HG03103 (cell line): ENCODE measurements at regions not wholly inside any gene's neighbourhood (a gene's known extent, or its start where the extent isn't known, plus 50 kb on each side); places are given as distances from the start of the nearest gene placed in this dataset.
"Not testable (repeated sequence)": the region's sequence is repeated elsewhere in the genome, so short reads cannot be mapped to it uniquely, and the experiment has no call there.

Experiments
- ATAC-seq: cut with Tn5 transposase; IDR thresholded peaks from one replicate; pipeline ENCODE4 v1.9.1; 2021; ENCODE audit warnings: low read depth; ENCODE audit not compliant: unreplicated experiment

- no peak for ATAC-seq
Measured at GRCh38 chrY:7888506-7888905, 977.0 kb upstream of the AMELY start.

DNA sequence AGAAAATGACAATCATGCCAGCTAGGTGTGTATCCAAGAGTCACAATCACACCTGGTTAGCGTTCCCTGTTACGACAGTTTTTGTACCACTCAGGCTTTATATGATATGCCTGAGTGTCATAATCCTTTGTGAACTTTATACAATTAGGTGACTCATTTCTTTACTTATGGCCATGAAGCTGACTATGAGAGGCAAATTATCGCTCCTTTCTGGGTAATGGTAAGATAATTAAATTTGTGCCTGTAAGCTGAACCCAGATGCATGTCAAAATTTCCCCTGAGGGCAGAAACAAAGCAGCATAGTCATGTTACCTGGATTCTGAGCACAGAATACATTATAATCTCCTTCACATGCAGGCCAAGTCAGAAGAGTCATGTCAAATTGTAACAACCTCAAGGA, 970.1 kb upstream of the AMELY start:
- ATAC-seq, result no peak

GRCh38 chrY:7879245-7879644, 967.7 kb upstream of the AMELY start:
- ATAC-seq, result no peak

- ATAC-seq, result no peak
Measured at GRCh38 chrY:7878719-7879118, 967.2 kb upstream of the AMELY start.

DNA sequence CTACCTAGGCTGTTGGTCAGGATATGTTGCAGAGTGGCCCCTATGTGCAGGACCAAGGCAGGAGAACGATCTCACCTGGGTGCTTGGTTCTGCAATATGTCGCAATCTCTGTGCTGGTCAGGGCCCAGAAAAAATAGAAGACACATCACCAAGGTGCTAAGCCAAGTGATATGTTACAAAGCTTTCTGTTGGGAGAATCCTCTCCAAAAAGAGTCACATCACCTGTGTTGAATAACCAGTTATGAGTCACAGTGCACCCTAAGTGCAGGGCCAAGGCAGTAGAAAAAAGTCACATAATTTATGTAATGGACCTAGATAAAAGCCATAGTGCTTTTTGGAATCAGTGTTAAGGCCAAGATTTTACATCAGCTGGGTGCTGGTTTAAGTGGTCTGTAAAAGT, 965.9 kb upstream of the AMELY start:
- ATAC-seq, result no peak

DNA sequence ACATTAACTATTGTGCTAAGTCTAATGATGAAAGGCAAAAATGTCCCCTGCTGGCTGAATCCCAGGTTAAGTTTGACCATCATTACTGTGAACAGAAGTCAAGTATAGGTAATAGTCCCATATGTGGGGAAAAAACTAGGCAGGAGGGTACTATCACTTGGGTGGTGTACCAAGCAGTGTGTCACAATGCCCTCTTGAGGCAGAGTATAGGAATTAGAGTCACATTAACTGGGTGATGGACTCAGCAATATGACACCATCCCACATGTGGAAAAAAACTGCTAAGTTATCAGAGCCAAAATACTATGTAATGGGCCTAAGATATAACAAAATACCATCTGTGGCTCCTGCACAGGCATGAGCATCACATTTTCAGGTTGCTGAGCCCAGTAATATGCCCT, 962.5 kb upstream of the AMELY start:
- ATAC-seq, result peak; percentile 65

GRCh38 chrY:7871304-7871932, 959.9 kb upstream of the AMELY start:
- ATAC-seq, result no peak

DNA sequence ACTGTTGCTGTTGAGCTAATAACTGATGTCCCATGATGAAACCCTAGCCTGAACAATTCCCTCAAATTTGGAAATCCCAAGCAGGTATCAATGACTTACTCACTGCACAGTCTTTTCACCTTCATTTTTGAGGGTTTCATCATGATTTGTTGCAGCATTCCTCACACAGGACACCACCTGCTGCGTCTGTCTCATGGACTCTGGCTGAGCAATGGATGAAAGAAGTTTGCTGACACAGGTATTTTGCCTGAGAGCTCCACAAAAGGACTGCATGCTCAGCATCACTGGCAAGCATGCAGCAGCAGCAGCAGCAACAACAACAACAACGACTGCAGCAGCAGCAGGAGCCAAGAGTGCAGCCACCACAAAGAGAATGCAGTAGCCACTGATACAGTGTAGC, 955.4 kb upstream of the AMELY start:
- ATAC-seq, result no peak

DNA sequence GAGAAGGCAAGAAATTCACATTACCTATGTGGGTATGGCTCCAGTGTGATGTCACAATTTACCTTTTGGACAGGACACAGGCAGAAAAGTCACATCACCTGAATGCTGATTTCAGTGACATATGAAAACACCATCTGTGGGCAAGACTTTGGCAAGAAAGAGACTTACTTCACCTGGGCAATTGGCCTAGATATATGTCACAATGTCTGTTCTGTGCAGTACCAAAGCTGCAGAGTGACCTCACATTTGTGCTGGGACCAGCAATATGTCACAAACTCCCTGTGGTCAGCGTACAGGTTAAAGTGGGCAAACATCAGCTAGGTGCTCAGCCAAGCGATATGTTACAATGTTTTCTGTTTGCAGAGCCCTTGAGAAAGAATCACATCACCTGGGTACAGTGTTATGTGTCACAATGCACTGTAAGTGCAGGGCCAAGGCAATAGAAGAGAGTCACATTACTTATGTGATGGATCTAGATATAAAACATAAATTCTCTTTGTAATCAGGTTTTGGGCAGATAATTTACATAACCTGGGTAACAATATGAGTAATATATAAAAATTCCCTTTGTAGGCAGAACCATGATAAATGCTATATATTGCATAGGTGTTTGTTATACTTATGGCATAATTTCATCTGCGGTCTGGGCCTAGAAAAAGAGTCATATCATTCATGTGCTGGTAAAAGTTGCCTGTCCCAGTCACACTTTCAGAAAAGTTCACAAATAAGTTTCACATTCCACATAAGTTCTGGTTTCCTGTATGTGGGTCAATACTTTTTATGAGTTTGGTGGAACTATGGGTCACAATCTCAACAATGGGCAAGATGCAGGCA, 949.4 kb upstream of the AMELY start:
- ATAC-seq, result no peak

GRCh38 chrY:7850191-7850590, 938.6 kb upstream of the AMELY start:
- no peak for ATAC-seq

- no peak for ATAC-seq
Measured at GRCh38 chrY:7845776-7846175, 934.2 kb upstream of the AMELY start.

GRCh38 chrY:7837046-7837445, 925.5 kb upstream of the AMELY start:
- no peak for ATAC-seq

DNA sequence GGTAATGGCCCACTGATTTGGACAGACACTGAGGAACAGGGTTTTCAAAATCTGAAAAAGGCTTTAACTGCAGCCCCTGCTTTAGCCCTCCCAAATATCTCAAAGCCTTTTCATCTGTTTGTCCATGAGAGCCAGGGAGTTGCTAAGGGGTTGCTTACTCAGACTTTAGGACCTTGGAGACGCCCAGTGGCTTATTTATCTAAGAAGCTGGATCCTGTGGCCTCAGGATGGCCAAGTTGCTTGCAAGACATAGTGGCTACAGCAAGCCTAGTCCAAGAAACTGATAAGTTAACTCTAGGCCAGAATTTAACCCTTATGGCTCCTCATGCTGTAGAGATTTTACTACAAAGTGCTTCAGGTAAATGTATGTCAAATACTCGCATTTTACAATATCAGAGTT, 924.8 kb upstream of the AMELY start:
- no peak for ATAC-seq

DNA sequence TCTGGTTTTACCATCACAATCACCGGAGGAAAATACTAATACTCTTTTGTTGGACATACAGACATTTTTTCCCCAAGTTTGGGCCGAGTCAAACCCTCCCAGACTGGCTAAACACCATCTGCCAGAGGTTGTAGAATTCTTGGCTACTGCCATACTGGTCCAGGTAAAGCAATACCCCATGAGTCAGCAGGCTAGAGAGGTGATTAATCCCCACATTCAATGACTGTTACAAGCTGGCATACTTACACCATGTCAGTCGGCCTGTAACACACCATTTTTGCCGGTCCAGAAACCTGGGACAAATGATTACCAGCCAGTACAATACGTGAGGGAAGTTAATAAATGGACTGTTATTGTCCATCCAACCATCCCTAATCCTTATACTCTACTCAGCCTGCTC, 923.9 kb upstream of the AMELY start:
- ATAC-seq, result no peak

- no peak for ATAC-seq
Measured at GRCh38 chrY:7834284-7834683, 922.7 kb upstream of the AMELY start.

GRCh38 chrY:7830881-7831280, 919.3 kb upstream of the AMELY start:
- ATAC-seq, result not testable (repeated sequence)

DNA sequence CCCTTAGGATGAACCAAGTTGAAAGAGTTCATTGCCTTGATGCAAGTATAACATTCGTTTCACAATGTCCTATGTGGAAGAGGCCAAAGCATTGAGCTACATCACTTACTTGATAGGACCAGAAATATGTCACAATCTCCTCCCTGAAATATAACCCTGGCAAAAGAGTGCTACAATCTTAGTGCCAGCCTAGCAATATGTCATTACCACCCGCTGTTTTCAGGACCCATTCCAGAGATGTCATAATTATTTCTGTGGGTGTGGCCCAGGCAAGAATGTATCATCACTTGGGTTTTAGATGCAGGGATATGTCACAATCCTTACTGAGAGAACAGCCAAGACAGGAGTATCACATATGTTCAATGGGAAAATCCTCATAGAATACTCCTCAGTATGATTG, 915.0 kb upstream of the AMELY start:
- no peak for ATAC-seq

DNA sequence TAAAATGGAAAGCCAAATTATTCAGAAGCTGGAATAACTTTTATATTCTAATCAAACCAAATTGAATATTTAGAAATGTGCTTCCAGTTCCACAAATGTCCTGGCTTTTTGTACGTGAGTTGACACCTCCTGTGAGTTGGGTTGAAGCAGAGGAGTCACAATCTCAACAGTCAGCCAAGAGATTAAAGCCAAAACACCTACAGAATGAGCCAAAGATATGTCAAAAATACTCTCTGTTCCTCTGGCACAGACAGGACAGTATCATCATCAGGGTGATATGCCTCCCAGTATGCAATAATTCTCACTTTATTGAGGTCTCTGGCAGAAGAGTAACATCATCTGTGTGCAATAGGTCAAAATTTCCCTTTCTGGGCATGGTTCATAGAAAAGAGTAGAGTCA, 914.3 kb upstream of the AMELY start:
- ATAC-seq, result no peak

GRCh38 chrY:7821295-7822035, 909.9 kb upstream of the AMELY start:
- ATAC-seq, result no peak

DNA sequence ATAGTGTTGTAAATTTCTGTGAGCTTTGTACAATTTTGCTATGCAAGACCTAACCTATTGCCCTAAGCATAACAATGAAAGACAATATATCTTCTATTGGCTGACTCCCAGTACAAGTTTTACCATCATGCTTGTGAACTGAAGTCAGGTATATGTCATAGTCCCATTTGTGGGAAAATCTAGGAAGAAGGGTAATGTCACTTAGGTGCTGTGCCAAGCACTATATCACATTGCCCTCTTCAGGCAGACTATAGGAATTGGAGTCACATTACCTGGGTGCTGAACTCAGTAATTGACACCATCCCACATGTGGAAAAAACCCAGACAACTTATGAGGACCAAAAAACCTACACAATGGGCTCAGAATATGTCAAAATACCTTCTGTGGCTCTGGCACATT, 907.4 kb upstream of the AMELY start:
- ATAC-seq, result no peak

DNA sequence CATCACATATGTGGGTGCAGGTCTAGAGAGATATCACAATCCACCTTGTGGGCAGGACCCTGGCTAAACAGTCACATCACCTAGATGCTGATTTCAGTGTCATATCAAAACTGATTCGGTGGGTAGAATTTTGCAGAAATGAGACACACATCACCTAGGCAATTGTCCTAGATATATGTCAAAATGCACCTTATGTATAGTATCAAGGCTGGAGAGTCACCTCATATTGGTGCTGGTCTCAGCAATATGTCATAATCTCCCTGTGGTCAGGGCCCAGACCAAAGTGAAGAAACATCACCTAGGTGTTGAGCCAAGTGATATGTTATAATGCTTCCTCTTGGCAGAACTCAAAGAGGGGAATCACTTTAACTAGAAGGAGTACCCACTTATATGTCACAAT, 905.0 kb upstream of the AMELY start:
- ATAC-seq, result no peak

DNA sequence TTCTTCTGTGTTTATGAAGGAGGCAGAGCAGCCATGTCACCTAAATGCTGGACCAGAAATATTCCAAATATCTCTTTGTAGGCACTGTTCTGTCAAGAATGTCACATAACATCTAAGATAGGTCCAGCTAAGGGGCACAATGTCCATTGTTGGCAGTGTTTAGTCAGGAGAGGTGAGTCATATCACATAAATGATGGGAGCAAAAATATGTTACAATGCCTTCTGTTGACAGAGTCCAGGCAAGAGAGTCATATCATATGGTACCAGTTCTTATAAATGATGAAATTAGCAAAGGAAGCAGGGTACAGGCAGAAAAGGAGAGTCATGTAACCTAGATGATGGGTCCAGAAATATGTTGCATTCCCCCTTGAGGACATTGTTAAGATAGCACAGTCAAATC, 904.4 kb upstream of the AMELY start:
- ATAC-seq, result no peak
